ENCODE measurements at regions not wholly inside any gene's neighbourhood (a gene's known extent, or its start where the extent isn't known, plus 50 kb on each side); places are given as distances from the start of the nearest gene placed in this dataset.

- TF ChIP-seq CTCF (IDR thresholded peaks at IDR 0.05) = no peak
- no peak for TF ChIP-seq POLR2AphosphoS5 (IDR thresholded peaks at IDR 0.05)
- TF ChIP-seq POLR2A (IDR thresholded peaks at IDR 0.05) = no peak
These were observed 246.0 kb upstream of the GADL1 start for GRCh38 chr3:31140470-31140869.

Measured in stomach (tissue), 4 donors.